Loucy (cell line): ENCODE measurements at regions not wholly inside any gene's neighbourhood (a gene's known extent, or its start where the extent isn't known, plus 50 kb on each side); places are given as distances from the start of the nearest gene placed in this dataset.

Experiments
- CTCF ChIP-seq: fragments of 200-600 bp; sonication (generic); conservative IDR thresholded peaks from 2 replicates; pipeline ENCODE4 v1.5.1; 2014; ENCODE audit warnings: mild to moderate bottlenecking, antibody characterized with exemption, low read length
- EZH2phosphoT487 ChIP-seq: fragments of 200-600 bp; IDR thresholded peaks from 2 replicates; pipeline ENCODE4 v1.6.1; 2018; ENCODE audit warnings: antibody characterized with exemption, mild to moderate bottlenecking, moderate library complexity, borderline replicate concordance

DNA sequence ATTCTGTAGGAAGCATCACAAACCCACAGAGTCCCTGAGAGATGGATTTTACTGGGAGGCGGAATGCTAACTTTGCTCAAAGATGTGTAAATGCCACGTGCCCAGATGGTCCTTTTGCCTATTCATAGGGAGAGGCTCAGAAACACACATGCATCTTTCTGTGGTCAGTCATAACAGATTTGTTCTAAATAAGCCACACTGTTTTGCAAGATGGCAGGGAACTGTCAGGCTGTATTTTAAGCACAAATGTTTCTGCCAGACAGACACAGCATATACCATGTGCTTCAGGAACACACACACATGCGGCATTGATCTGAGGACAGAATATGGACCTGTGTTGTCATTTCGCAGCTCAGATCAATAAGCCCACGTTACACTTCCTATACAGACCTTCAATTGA lies 312.0 kb downstream of the GPD2 start:
- TF ChIP-seq EZH2phosphoT487 (no peak), CTCF (no peak)
